GM12878 (cell line): ENCODE measurements at regions not wholly inside any gene's neighbourhood (a gene's known extent, or its start where the extent isn't known, plus 50 kb on each side); places are given as distances from the start of the nearest gene placed in this dataset.

Experiments used
- ATAC-seq: fragments of 200-7000 bp; cut with Tn5 transposase; 3 replicates; pipeline ENCODE4 v1.9.1; 2020; ENCODE audit warnings: mild to moderate bottlenecking, moderate library complexity
- BruUV-seq: library from RNA; stranded (reverse); fragments of 400-500 nt; replicated peaks from 2 replicates; lab custom pipeline; 2021; lab: Mats Ljungman, UMichigan
- CTCF ChIA-PET: fragments of 300-600 bp; sonication (Branson Sonifier 250); formaldehyde crosslinking; extraction: SDS; loops from one replicate; lab custom pipeline; 2021; ENCODE audit warnings: inconsistent platforms; lab: Yijun Ruan, JAX
- POLR2A ChIA-PET: fragments of 350-600 bp; formaldehyde crosslinking; extraction: SDS; loops from one replicate; lab custom pipeline; 2021; ENCODE audit warnings: inconsistent platforms; lab: Charles Lee
- RAD21 ChIA-PET: fragments of 300-600 bp; sonication (Branson Sonifier 250); formaldehyde crosslinking; loops from one replicate; lab custom pipeline; 2023; ENCODE audit warnings: antibody characterized with exemption; ENCODE audit not compliant: unreplicated experiment; lab: Charles Lee
- SMC1A ChIA-PET: fragments of 300-600 bp; sonication (Branson Sonifier 250); formaldehyde crosslinking; loops from one replicate; lab custom pipeline; 2023; ENCODE audit not compliant: unreplicated experiment, uncharacterized antibody; lab: Charles Lee
- DNase-seq: peaks from one replicate; pipeline ENCODE4 v3.0.0-alpha.2; 2011; ENCODE audit warnings: low read depth, low spot score
- FAIRE-seq: peaks from 3 replicates; lab custom pipeline; 2011; peaks lifted over from hg19 to GRCh38; lab: Jason Lieb, UNC
- H2AFZ ChIP-seq: 2 replicates; pipeline ENCODE4 v1.6.0; 2011; ENCODE audit warnings: low read depth, low read length, control low read depth; ENCODE audit not compliant: control insufficient read depth
- H3K27ac ChIP-seq: 2 replicates; pipeline ENCODE4 v1.5.1; 2011; ENCODE audit warnings: control low read depth; ENCODE audit not compliant: control insufficient read depth, insufficient read depth
- H3K27me3 ChIP-seq, 2 experiments: replicated peaks in 1 of 2; 2 replicates each; pipeline versions ENCODE4 v1.6.0 to v1.6.1; 2011; ENCODE audit warnings: low read length in 1 of 2; ENCODE audit not compliant: control insufficient read depth in 2 of 2, insufficient read depth in 2 of 2
- H3K36me3 ChIP-seq, 2 experiments: 2 replicates each; pipeline ENCODE4 v1.5.1; 2011; ENCODE audit warnings: low read length in 1 of 2; ENCODE audit not compliant: control insufficient read depth in 2 of 2, insufficient read depth in 2 of 2
- H3K4me1 ChIP-seq: 2 replicates; pipeline ENCODE4 v1.6.1; 2011; ENCODE audit warnings: mild to moderate bottlenecking, low read length, moderate library complexity, mixed read lengths; ENCODE audit not compliant: control insufficient read depth, insufficient read depth
- H3K4me2 ChIP-seq: 2 replicates; pipeline ENCODE4 v1.6.0; 2011; ENCODE audit warnings: control low read depth; ENCODE audit not compliant: control insufficient read depth, insufficient read depth
- H3K4me3 ChIP-seq: fragments of 200-600 bp; sonication (generic); 2 replicates; pipeline ENCODE4 v1.5.1; 2016
- H3K79me2 ChIP-seq: 2 replicates; pipeline ENCODE4 v1.6.0; 2011; ENCODE audit warnings: low read length; ENCODE audit not compliant: control insufficient read depth, insufficient read depth
- H3K9ac ChIP-seq: 2 replicates; pipeline ENCODE4 v1.8.0; 2011; ENCODE audit warnings: low read length, control low read depth, mixed read lengths; ENCODE audit not compliant: control insufficient read depth, insufficient read depth
- H3K9me3 ChIP-seq: replicated peaks from 3 replicates; pipeline ENCODE4 v1.5.1; 2011; ENCODE audit warnings: mild to moderate bottlenecking, low read length; ENCODE audit not compliant: control insufficient read depth, insufficient read depth
- H4K20me1 ChIP-seq: 2 replicates; pipeline ENCODE4 v1.6.0; 2011; ENCODE audit not compliant: control insufficient read depth, insufficient read depth
- ATF2 ChIP-seq: IDR thresholded peaks from 2 replicates; pipeline ENCODE4 v1.6.1; 2012; ENCODE audit warnings: low read length, inconsistent platforms
- BCL3 ChIP-seq: IDR thresholded peaks from 2 replicates; pipeline ENCODE4 v1.6.1; 2011; ENCODE audit warnings: borderline replicate concordance, low read depth, mild to moderate bottlenecking, moderate library complexity, low read length; ENCODE audit not compliant: insufficient read depth, poor library complexity, severe bottlenecking
- PBX3 ChIP-seq: IDR thresholded peaks from 2 replicates; pipeline ENCODE4 v1.6.1; 2011; ENCODE audit warnings: mild to moderate bottlenecking, low read depth, low read length, moderate library complexity; ENCODE audit not compliant: insufficient replicate concordance
- WGBS: methylation state at CpG from one replicate; pipeline ENCODE4 v1.1.6; 2016; ENCODE audit warnings: low lambda C conversion rate; ENCODE audit not compliant: insufficient replicate concordance, insufficient coverage; ENCODE audit errors: missing lambda C conversion rate; 5-methylcytosine and 5-hydroxymethylcytosine counted together
- in situ Hi-C: fragments of 300-500 bp; cut with MboI; formaldehyde crosslinking; loops from 9 replicates; pipeline ENCODE4 v1.14.3; 2018; ENCODE audit warnings: mixed read lengths
- intact Hi-C: fragments of 100-400 bp; cut with micrococcal nuclease; formaldehyde crosslinking; loops from one replicate; pipeline ENCODE4 v1.14.2; 2022; ENCODE audit not compliant: unreplicated experiment

- H3K4me1 ChIP-seq, result peaks cover 4% of the 10 kb centered on the region; the same call in 1 of the 2 replicates
- ChIA-PET CTCF (interaction anchor here (1.0 to 2.3 kb wide), 2 partner anchors 11 to 160 kb away, joined by 3 to 8 read pairs; no protein-coding TSS in a partner anchor), RAD21 (no interaction called here), SMC1A (interaction anchor here (1.5 kb wide), 1 partner anchor 14 kb away, joined by 3 read pairs; no protein-coding TSS in a partner anchor), POLR2A (no interaction called here)
- H3K27ac ChIP-seq, result no peak overlapping the region
- H2AFZ ChIP-seq, result no peak overlapping the region
- no peaks in the 10 kb centered on the region for H3K9me3 ChIP-seq
- BruUV-seq, result no TSS peak
- FAIRE-seq, result peak; percentile 64
- intact Hi-C loops (no loop called here), in situ Hi-C loops (no loop called here)
- ATAC-seq, result no peak
- no peak overlapping the region for H3K4me3 ChIP-seq
- no peak overlapping the region for H3K9ac ChIP-seq
- no peak overlapping the region for H3K4me2 ChIP-seq
- H3K79me2 ChIP-seq, result no peaks in the 10 kb centered on the region
- no peaks in the 10 kb centered on the region for H3K27me3 ChIP-seq
- WGBS, result 72% methylated on average over 8 of the region's 8 CpGs
- no peak for TF ChIP-seq ATF2
- peak; percentile 49 for TF ChIP-seq BCL3
- TF ChIP-seq PBX3, result peak; percentile 4
- TF ChIP-seq, all 136 proteins: peak for 2
- Histone ChIP-seq H3K36me3 (no peaks in the 10 kb centered on the region), H4K20me1 (no peaks in the 10 kb centered on the region)
- no peak for DNase-seq
These were observed 183.2 kb downstream of the SOX9 start for GRCh38 chr17:72303787-72304733.
